H9 (cell line): ENCODE measurements at regions not wholly inside any gene's neighbourhood (a gene's known extent, or its start where the extent isn't known, plus 50 kb on each side); places are given as distances from the start of the nearest gene placed in this dataset.

ENCODE experiments used
- DNase-seq: peaks from one replicate; pipeline ENCODE4 v3.0.0-alpha.2; 2017
- H2AFZ ChIP-seq: one replicate; pipeline ENCODE4 v1.6.1; 2013; ENCODE audit warnings: mild to moderate bottlenecking, low read length, control low read depth, moderate library complexity
- H2AK5ac ChIP-seq: 2 replicates; pipeline ENCODE4 v1.6.1; 2013; ENCODE audit warnings: low read length, control low read depth, mixed read lengths; ENCODE audit not compliant: insufficient read length
- H2BK120ac ChIP-seq: one replicate; pipeline ENCODE4 v1.6.1; 2013; ENCODE audit warnings: low read depth, mild to moderate bottlenecking, low read length, control low read depth, inconsistent platforms; ENCODE audit not compliant: poor library complexity, severe bottlenecking
- H2BK12ac ChIP-seq: 2 replicates; pipeline ENCODE4 v1.6.1; 2013; ENCODE audit warnings: low read length, control low read depth, mixed read lengths, low read depth; ENCODE audit not compliant: insufficient read length
- H2BK15ac ChIP-seq: 2 replicates; pipeline ENCODE4 v1.6.1; 2013; ENCODE audit warnings: low read depth, low read length, control low read depth
- H2BK20ac ChIP-seq: one replicate; pipeline ENCODE4 v1.6.1; 2013; ENCODE audit warnings: low read depth, mild to moderate bottlenecking, low read length, control low read depth, inconsistent platforms; ENCODE audit not compliant: poor library complexity, severe bottlenecking
- H2BK5ac ChIP-seq: 2 replicates; pipeline ENCODE4 v1.6.1; 2013; ENCODE audit warnings: low read length, control low read depth, mixed read lengths; ENCODE audit not compliant: insufficient read length
- H3K14ac ChIP-seq: 2 replicates; pipeline ENCODE4 v1.6.1; 2013; ENCODE audit warnings: low read length, control low read depth; ENCODE audit not compliant: insufficient read depth
- H3K18ac ChIP-seq: 2 replicates; pipeline ENCODE4 v1.6.1; 2013; ENCODE audit warnings: low read depth, mild to moderate bottlenecking, mixed read lengths, low read length, control low read depth; ENCODE audit not compliant: insufficient read length
- H3K23ac ChIP-seq: 2 replicates; pipeline ENCODE4 v1.6.1; 2013; ENCODE audit warnings: low read length, control low read depth, mixed read lengths, low read depth; ENCODE audit not compliant: insufficient read length
- H3K23me2 ChIP-seq: 2 replicates; pipeline ENCODE4 v1.6.1; 2013; ENCODE audit warnings: low read depth, mild to moderate bottlenecking, mixed read lengths, low read length, control low read depth; ENCODE audit not compliant: insufficient read length, poor library complexity, severe bottlenecking
- H3K27ac ChIP-seq: 2 replicates; pipeline ENCODE4 v1.5.1; 2013; ENCODE audit warnings: low read length, control low read depth, mixed read lengths, low read depth; ENCODE audit not compliant: insufficient read length
- H3K27me3 ChIP-seq: 2 replicates; pipeline ENCODE4 v1.6.1; 2013; ENCODE audit warnings: low read length, control low read depth, inconsistent platforms; ENCODE audit not compliant: insufficient read depth
- H3K4ac ChIP-seq: 2 replicates; pipeline ENCODE4 v1.6.1; 2013; ENCODE audit warnings: low read depth, mild to moderate bottlenecking, control low read depth, inconsistent platforms, low read length, moderate library complexity
- H3K4me1 ChIP-seq: 2 replicates; pipeline ENCODE4 v1.6.1; 2013; ENCODE audit warnings: low read length, control low read depth, inconsistent platforms; ENCODE audit not compliant: insufficient read depth
- H3K4me2 ChIP-seq: 2 replicates; pipeline ENCODE4 v1.6.1; 2013; ENCODE audit warnings: low read length, control low read depth, mixed read lengths; ENCODE audit not compliant: insufficient read length, insufficient read depth
- H3K56ac ChIP-seq: 2 replicates; pipeline ENCODE4 v1.6.1; 2013; ENCODE audit warnings: low read depth, mild to moderate bottlenecking, mixed read lengths, low read length, control low read depth; ENCODE audit not compliant: insufficient read length
- H3K79me1 ChIP-seq: 2 replicates; pipeline ENCODE4 v1.6.1; 2013; ENCODE audit warnings: low read depth, mild to moderate bottlenecking, moderate library complexity, low read length, control low read depth, inconsistent platforms; ENCODE audit not compliant: insufficient read depth, poor library complexity, severe bottlenecking
- H3K79me2 ChIP-seq: 2 replicates; pipeline ENCODE4 v1.6.1; 2013; ENCODE audit warnings: low read length, control low read depth, inconsistent platforms; ENCODE audit not compliant: insufficient read depth
- H3K9ac ChIP-seq: 2 replicates; pipeline ENCODE4 v1.6.1; 2013; ENCODE audit warnings: low read length, control low read depth, mixed read lengths; ENCODE audit not compliant: insufficient read length; ENCODE audit errors: extremely low read depth
- H3K9me3 ChIP-seq: one replicate; pipeline ENCODE4 v1.6.1; 2013; ENCODE audit warnings: low read depth, low read length, inconsistent platforms; ENCODE audit not compliant: control insufficient read depth
- H3T11ph ChIP-seq: one replicate; pipeline ENCODE4 v1.6.1; 2013; ENCODE audit warnings: mild to moderate bottlenecking, low read length, control low read depth, inconsistent platforms
- H4K20me1 ChIP-seq: one replicate; pipeline ENCODE4 v1.6.1; 2013; ENCODE audit not compliant: control insufficient read depth, insufficient read length, insufficient read depth
- H4K5ac ChIP-seq: 2 replicates; pipeline ENCODE4 v1.6.1; 2013; ENCODE audit warnings: low read depth, mild to moderate bottlenecking, mixed read lengths, low read length, control low read depth; ENCODE audit not compliant: insufficient read length
- H4K8ac ChIP-seq: replicated peaks from 2 replicates; pipeline ENCODE4 v1.6.1; 2013; ENCODE audit warnings: low read length, control low read depth, mixed read lengths, low read depth; ENCODE audit not compliant: insufficient read length
- H4K91ac ChIP-seq: 2 replicates; pipeline ENCODE4 v1.6.1; 2013; ENCODE audit warnings: low read depth, mild to moderate bottlenecking, moderate library complexity, mixed read lengths, low read length, control low read depth; ENCODE audit not compliant: insufficient read length
- H3K27ac Mint-ChIP-seq, 3 experiments: 2 replicates in 2 of 3; 3 replicates in 1 of 3; pipeline ENCODE4 v1.8.0; 2020 to 2021; ENCODE audit warnings: mixed read lengths in 3 of 3, mild to moderate bottlenecking in 1 of 3, moderate library complexity in 1 of 3
- H3K27me3 Mint-ChIP-seq: 2 replicates; pipeline ENCODE4 v1.8.0; 2021; ENCODE audit warnings: low read depth, mild to moderate bottlenecking, moderate library complexity, mixed read lengths
- H3K36me3 Mint-ChIP-seq, 3 experiments: 2 replicates in 2 of 3; 3 replicates in 1 of 3; pipeline ENCODE4 v1.8.0; 2020 to 2021; ENCODE audit warnings: low read depth in 3 of 3, mixed read lengths in 3 of 3; ENCODE audit not compliant: insufficient read depth in 1 of 3
- H3K4me1 Mint-ChIP-seq, 2 experiments: 2 replicates each; pipeline ENCODE4 v1.8.0; 2020; ENCODE audit warnings: mixed read lengths in 2 of 2
- H3K4me3 Mint-ChIP-seq, 2 experiments: 2 replicates in 1 of 2; 3 replicates in 1 of 2; pipeline ENCODE4 v1.8.0; 2020 to 2021; ENCODE audit warnings: mild to moderate bottlenecking in 2 of 2, mixed read lengths in 2 of 2, moderate library complexity in 1 of 2
- H3K9me3 Mint-ChIP-seq, 2 experiments: 2 replicates in 1 of 2; 3 replicates in 1 of 2; pipeline ENCODE4 v1.8.0; 2020; ENCODE audit warnings: mild to moderate bottlenecking in 2 of 2, mixed read lengths in 2 of 2, moderate library complexity in 1 of 2
- WGBS: extraction: QIAGEN DNeasy Blood & Tissue Kit; methylation state at CpG from one replicate; pipeline ENCODE4 v1.1.7; 2013; ENCODE audit warnings: missing lambda C conversion rate, low lambda C conversion rate, mixed read lengths; ENCODE audit not compliant: insufficient read length; ENCODE audit errors: extremely low coverage; 5-methylcytosine and 5-hydroxymethylcytosine counted together
- TF ChIP-seq, protein P1 (sequence below): fragments of 200-600 bp; sonication (generic); conservative IDR thresholded peaks from 3 replicates; pipeline ENCODE4 v1.8.0; 2021; ENCODE audit warnings: antibody characterized with exemption, mild to moderate bottlenecking

DNA sequence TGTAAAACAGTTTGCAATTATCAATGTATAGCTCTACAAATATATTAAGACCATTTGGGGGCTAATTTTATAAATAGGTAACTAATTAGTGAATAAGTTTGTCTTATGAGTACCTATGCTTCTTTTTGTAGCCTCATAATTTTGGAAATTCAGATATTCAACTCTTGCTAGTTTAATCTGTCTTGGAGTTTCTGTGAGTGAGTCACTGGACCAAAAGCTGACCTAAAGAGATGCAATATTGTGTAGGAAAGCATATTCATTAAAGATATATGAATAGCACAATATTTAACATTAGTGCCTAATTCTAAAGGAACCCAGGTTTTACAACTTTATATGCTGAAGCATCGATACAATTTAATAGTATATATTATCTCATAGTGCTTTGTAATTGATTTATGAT is 161.3 kb upstream of the PCDH18 start:
- no peaks in the 10 kb centered on the region for H3K36me3 Mint-ChIP-seq
- Histone ChIP-seq H2BK15ac (no peak overlapping the region), H3K56ac (no peak overlapping the region), H4K8ac (no peak overlapping the region), H2AFZ (no peak overlapping the region), H3K9ac (no peak overlapping the region), H3K14ac (no peak overlapping the region), H3K4ac (no peak overlapping the region), H3K23ac (no peak overlapping the region), H2BK20ac (no peak overlapping the region), H3K9me3 (no peaks in the 10 kb centered on the region), H3K23me2 (no peaks in the 10 kb centered on the region), H3K18ac (no peak overlapping the region), H3K27ac (no peak overlapping the region), H3K4me1 (no peaks in the 10 kb centered on the region), H3K79me2 (no peaks in the 10 kb centered on the region), H3K79me1 (no peaks in the 10 kb centered on the region), H2BK120ac (no peak overlapping the region), H3T11ph (no peak overlapping the region), H2AK5ac (no peak overlapping the region), H4K20me1 (no peaks in the 10 kb centered on the region), H3K4me2 (no peak overlapping the region), H3K27me3 (no peaks in the 10 kb centered on the region), H4K5ac (no peak overlapping the region), H2BK12ac (no peak overlapping the region), H4K91ac (no peak overlapping the region), H2BK5ac (no peak overlapping the region)
- WGBS = no CpG with 5 or more reads among the region's 1 CpG
- H3K27ac Mint-ChIP-seq = no peak overlapping the region
- H3K4me3 Mint-ChIP-seq = no peak overlapping the region
- TF ChIP-seq, protein P1, sequence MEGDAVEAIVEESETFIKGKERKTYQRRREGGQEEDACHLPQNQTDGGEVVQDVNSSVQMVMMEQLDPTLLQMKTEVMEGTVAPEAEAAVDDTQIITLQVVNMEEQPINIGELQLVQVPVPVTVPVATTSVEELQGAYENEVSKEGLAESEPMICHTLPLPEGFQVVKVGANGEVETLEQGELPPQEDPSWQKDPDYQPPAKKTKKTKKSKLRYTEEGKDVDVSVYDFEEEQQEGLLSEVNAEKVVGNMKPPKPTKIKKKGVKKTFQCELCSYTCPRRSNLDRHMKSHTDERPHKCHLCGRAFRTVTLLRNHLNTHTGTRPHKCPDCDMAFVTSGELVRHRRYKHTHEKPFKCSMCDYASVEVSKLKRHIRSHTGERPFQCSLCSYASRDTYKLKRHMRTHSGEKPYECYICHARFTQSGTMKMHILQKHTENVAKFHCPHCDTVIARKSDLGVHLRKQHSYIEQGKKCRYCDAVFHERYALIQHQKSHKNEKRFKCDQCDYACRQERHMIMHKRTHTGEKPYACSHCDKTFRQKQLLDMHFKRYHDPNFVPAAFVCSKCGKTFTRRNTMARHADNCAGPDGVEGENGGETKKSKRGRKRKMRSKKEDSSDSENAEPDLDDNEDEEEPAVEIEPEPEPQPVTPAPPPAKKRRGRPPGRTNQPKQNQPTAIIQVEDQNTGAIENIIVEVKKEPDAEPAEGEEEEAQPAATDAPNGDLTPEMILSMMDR = no peak
- no peaks in the 10 kb centered on the region for H3K9me3 Mint-ChIP-seq
- peaks cover 10 to 11% of the 10 kb centered on the region in 2 experiments for H3K4me1 Mint-ChIP-seq
- DNase-seq = no peak
- no peaks in the 10 kb centered on the region for H3K27me3 Mint-ChIP-seq
